IPS-18a (cell line): ENCODE measurements at regions not wholly inside any gene's neighbourhood (a gene's known extent, or its start where the extent isn't known, plus 50 kb on each side); places are given as distances from the start of the nearest gene placed in this dataset.
"Not testable (repeated sequence)": the region's sequence is repeated elsewhere in the genome, so short reads cannot be mapped to it uniquely, and the experiment has no call there.

Source experiments
- H3K27ac ChIP-seq: one replicate; pipeline ENCODE4 v1.5.1; 2013; ENCODE audit warnings: low read length
- H3K27me3 ChIP-seq: one replicate; pipeline ENCODE4 v1.6.1; 2013; ENCODE audit warnings: mild to moderate bottlenecking, low read length; ENCODE audit not compliant: control insufficient read depth, insufficient read depth
- H3K36me3 ChIP-seq: one replicate; pipeline ENCODE4 v1.6.1; 2013; ENCODE audit warnings: low read depth, low read length; ENCODE audit not compliant: control insufficient read depth
- H3K4me1 ChIP-seq: one replicate; pipeline ENCODE4 v1.6.1; 2013; ENCODE audit warnings: low read depth, low read length; ENCODE audit not compliant: control insufficient read depth
- H3K4me3 ChIP-seq: one replicate; pipeline ENCODE4 v1.5.1; 2013; ENCODE audit warnings: low read length
- H3K9ac ChIP-seq: one replicate; pipeline ENCODE4 v1.6.1; 2013; ENCODE audit warnings: mild to moderate bottlenecking, low read length, moderate library complexity
- H3K9me3 ChIP-seq: one replicate; pipeline ENCODE4 v1.6.1; 2013; ENCODE audit warnings: low read depth, low read length; ENCODE audit not compliant: control insufficient read depth

- H3K9me3 ChIP-seq, result peaks cover 3% of the 10 kb centered on the region
- no peaks in the 10 kb centered on the region for H3K36me3 ChIP-seq
- no peaks in the 10 kb centered on the region for H3K4me1 ChIP-seq
- H3K9ac ChIP-seq, result no peak overlapping the region
- no peak overlapping the region for H3K4me3 ChIP-seq
- H3K27me3 ChIP-seq, result no peaks in the 10 kb centered on the region
- no peak overlapping the region for H3K27ac ChIP-seq
Observed at GRCh38 chr3:137669519-137670060, 94.5 kb upstream of the SOX14 start.

DNA sequence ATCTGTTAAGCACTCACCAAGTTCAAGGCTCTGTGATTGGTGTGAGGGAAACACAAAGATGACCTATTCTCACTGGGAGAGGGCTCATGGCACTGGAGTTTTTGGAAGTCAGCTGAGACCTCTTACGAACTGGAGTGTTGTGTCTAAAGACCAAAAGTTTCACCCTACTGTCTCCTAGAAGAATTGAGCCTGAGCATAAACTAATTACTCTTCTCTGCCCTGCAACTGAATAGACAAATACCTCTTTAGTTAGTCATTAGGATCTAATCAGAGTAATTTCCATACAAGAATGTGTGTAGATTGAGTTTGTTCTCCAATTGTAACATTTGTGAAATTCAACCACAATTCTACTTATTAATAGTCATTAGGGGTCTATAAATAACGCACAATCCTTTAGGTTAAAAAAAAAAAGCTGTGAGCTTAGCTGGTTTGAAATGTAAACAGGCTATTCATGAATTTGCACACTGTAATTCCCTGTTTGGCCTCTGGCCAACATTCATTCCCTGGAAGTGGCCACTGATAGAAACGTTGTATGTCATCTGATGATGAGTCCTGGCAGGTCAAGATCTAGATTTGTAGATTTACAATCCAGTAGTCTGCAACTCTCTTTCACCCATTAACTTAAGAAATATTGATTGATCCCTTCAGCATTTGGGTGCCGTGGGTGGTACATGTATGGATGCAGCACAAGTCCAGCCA, 76.8 kb upstream of the SOX14 start:
- no peaks in the 10 kb centered on the region for H3K9me3 ChIP-seq

DNA sequence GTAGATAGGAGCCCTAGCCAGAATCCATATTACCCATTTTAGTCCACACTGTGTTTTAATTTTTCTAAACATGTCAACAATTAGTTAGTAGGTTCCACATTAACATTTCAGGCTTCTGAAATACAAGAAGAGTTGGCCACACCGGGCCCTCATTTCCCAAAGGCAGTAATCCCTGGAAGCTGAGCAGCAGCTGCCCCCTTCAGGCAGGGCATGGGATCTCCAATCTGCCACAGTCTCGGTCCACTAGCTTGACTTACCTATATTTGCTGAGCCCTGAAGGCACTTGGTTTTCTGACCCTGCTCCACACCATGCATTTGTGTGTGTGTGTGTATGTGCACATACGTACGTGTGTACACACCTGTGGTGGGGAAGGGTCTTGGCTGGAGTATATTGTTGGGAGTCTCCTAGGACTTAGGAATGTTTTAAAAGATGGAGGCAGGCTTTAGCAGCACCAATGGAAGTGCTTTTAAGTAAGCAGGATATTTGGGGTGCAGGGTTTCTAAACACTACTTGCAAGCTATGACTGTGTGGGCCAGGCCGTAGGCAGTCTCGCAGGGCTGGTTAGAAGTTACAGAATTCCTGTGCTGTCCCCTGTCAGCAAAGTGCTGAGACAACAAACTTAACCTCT, 71.2 kb upstream of the SOX14 start:
- Histone ChIP-seq H3K9ac (no peak overlapping the region), H3K4me1 (peaks cover 13% of the 10 kb centered on the region), H3K27me3 (no peaks in the 10 kb centered on the region), H3K9me3 (no peaks in the 10 kb centered on the region), H3K36me3 (no peaks in the 10 kb centered on the region), H3K4me3 (no peak overlapping the region), H3K27ac (no peak overlapping the region)

More for the DNA sequence above, 76.8 kb upstream of the SOX14 start:
- Histone ChIP-seq H3K27ac (no peak overlapping the region), H3K9ac (no peak overlapping the region), H3K4me3 (no peak overlapping the region), H3K4me1 (no peaks in the 10 kb centered on the region), H3K36me3 (no peaks in the 10 kb centered on the region), H3K27me3 (no peaks in the 10 kb centered on the region)

GRCh38 chr3:137693791-137694190, 70.3 kb upstream of the SOX14 start:
- no peak overlapping the region for H3K4me3 ChIP-seq
- no peak overlapping the region for H3K27ac ChIP-seq
- H3K27me3 ChIP-seq, result no peaks in the 10 kb centered on the region
- no peaks in the 10 kb centered on the region for H3K36me3 ChIP-seq
- no peak overlapping the region for H3K9ac ChIP-seq
- peaks cover 13% of the 10 kb centered on the region for H3K4me1 ChIP-seq
- no peaks in the 10 kb centered on the region for H3K9me3 ChIP-seq

DNA sequence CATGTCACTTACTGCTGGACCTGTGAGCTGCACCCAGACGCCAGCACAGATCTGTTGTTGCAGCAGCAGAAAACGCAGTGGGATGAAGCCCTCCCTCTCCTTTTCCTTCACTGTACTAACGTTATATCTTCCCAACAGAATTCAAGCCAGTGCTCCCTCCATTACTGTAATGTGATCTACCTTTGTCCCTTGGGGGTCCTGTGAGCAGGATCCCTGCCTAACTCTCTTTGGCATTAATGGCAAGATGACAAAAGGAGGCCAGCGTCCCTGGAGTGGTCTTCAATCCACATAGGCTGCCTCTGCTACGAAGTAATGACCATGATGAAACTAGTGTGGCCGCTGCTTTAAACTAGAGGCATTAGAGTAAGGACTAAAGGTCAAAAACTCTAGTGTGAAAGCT, 69.3 kb upstream of the SOX14 start:
- Histone ChIP-seq H3K27ac (no peak overlapping the region), H3K36me3 (no peaks in the 10 kb centered on the region), H3K4me1 (peaks cover 13% of the 10 kb centered on the region), H3K9ac (no peak overlapping the region), H3K27me3 (no peaks in the 10 kb centered on the region), H3K9me3 (no peaks in the 10 kb centered on the region), H3K4me3 (peak overlapping the region; percentile 21)

DNA sequence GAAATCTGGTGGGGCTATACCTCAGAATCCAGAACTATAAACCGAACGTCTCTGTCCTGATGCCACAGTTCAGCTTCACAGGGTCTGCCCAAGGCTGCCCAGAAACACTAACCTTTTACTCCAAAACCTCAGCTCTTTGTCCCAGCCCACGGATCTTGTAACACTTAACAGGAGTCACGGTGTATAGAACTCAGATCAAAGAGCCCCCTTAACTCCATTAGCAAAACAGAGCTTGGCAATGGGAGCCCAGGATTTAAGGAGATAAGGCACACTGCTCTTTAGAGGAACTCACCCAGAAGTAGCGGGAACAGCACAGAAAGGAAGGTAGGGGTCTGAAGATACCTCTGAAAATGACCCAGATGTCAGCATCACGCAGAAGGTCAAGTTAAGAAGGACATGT, 68.8 kb upstream of the SOX14 start:
- H3K4me1 ChIP-seq, result peaks cover 13% of the 10 kb centered on the region
- H3K4me3 ChIP-seq, result no peak overlapping the region
- no peaks in the 10 kb centered on the region for H3K36me3 ChIP-seq
- no peaks in the 10 kb centered on the region for H3K27me3 ChIP-seq
- no peak overlapping the region for H3K9ac ChIP-seq
- no peak overlapping the region for H3K27ac ChIP-seq
- no peaks in the 10 kb centered on the region for H3K9me3 ChIP-seq

- Histone ChIP-seq H3K9ac (no peak overlapping the region), H3K27me3 (no peaks in the 10 kb centered on the region), H3K4me1 (no peaks in the 10 kb centered on the region), H3K4me3 (no peak overlapping the region), H3K9me3 (no peaks in the 10 kb centered on the region), H3K36me3 (no peaks in the 10 kb centered on the region), H3K27ac (no peak overlapping the region)
Observed at GRCh38 chr3:137709011-137709601, 55.0 kb upstream of the SOX14 start.

DNA sequence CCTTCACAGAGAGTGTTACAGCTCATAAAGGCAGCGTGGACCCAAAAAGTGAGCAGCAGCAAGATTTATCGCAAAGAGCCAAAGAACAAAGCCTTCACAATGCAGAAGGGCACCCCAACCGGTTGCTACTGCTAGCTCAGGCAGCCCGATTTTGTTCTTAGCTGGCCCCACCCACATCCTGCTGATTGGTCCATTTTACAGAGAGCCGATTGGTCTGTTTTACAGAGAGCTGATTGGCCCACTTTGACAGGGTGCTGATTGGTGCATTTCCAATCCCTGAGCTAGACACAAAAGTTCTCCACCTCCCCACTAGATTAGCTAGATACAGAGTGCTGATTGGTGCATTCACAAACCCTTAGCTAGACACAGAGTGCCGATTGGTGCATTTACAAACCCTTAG, 50.1 kb upstream of the SOX14 start:
- not testable (repeated sequence) for H3K27me3 ChIP-seq, H3K9me3 ChIP-seq, H3K36me3 ChIP-seq, H3K9ac ChIP-seq, H3K4me3 ChIP-seq, H3K4me1 ChIP-seq, H3K27ac ChIP-seq
